Trophoblast cell (in vitro differentiated cells and primary cell): ENCODE measurements at regions not wholly inside any gene's neighbourhood (a gene's known extent, or its start where the extent isn't known, plus 50 kb on each side); places are given as distances from the start of the nearest gene placed in this dataset.
A peak's percentile ranks its signal among the peaks of the same experiment; 100 is the strongest.

ENCODE experiments used
- DNase-seq, 2 donors: peaks; one replicate each; pipeline ENCODE4 v3.0.0-alpha.2; 2016
- H2AFZ ChIP-seq: 2 replicates; pipeline ENCODE4 v1.6.1; 2013; ENCODE audit warnings: low read length, moderate library complexity, mild to moderate bottlenecking; ENCODE audit not compliant: insufficient read depth, poor library complexity
- H2AK5ac ChIP-seq: 2 replicates; pipeline ENCODE4 v1.6.1; 2013; ENCODE audit warnings: mild to moderate bottlenecking, low read length
- H2BK120ac ChIP-seq: 2 replicates; pipeline ENCODE4 v1.6.1; 2013; ENCODE audit warnings: low read length, mild to moderate bottlenecking, moderate library complexity; ENCODE audit not compliant: insufficient read depth, poor library complexity
- H2BK12ac ChIP-seq: 2 replicates; pipeline ENCODE4 v1.6.1; 2013; ENCODE audit warnings: mild to moderate bottlenecking, low read length, moderate library complexity
- H2BK5ac ChIP-seq: 2 replicates; pipeline ENCODE4 v1.6.1; 2013; ENCODE audit warnings: low read length, low read depth, moderate library complexity, mild to moderate bottlenecking; ENCODE audit not compliant: poor library complexity
- H3K14ac ChIP-seq: 2 replicates; pipeline ENCODE4 v1.6.1; 2013; ENCODE audit warnings: mild to moderate bottlenecking, low read length
- H3K18ac ChIP-seq: 2 replicates; pipeline ENCODE4 v1.6.1; 2013; ENCODE audit warnings: mild to moderate bottlenecking, low read length
- H3K23ac ChIP-seq: 2 replicates; pipeline ENCODE4 v1.6.1; 2013; ENCODE audit warnings: low read length
- H3K27ac ChIP-seq: 2 replicates; pipeline ENCODE4 v1.5.1; 2013; ENCODE audit warnings: low read depth, mild to moderate bottlenecking, inconsistent platforms, low read length, moderate library complexity
- H3K27me3 ChIP-seq: 2 replicates; pipeline ENCODE4 v1.6.1; 2013; ENCODE audit warnings: inconsistent platforms, mild to moderate bottlenecking, low read length, moderate library complexity; ENCODE audit not compliant: insufficient read depth
- H3K36me3 ChIP-seq, 2 experiments: 1 replicate in 1 of 2; 2 replicates in 1 of 2; pipeline ENCODE4 v1.6.1; 2013; ENCODE audit warnings: low read length in 2 of 2, mild to moderate bottlenecking in 2 of 2, moderate library complexity in 1 of 2; ENCODE audit not compliant: insufficient read depth in 2 of 2, control insufficient read depth in 1 of 2
- H3K4ac ChIP-seq: 2 replicates; pipeline ENCODE4 v1.6.1; 2013; ENCODE audit warnings: low read depth, mild to moderate bottlenecking, low read length, moderate library complexity
- H3K4me1 ChIP-seq, 2 experiments: 1 replicate in 1 of 2; 2 replicates in 1 of 2; pipeline ENCODE4 v1.6.1; 2013; ENCODE audit warnings: low read length in 2 of 2, mild to moderate bottlenecking in 2 of 2, moderate library complexity in 1 of 2; ENCODE audit not compliant: insufficient read depth in 2 of 2, control insufficient read depth in 1 of 2
- H3K4me2 ChIP-seq: 2 replicates; pipeline ENCODE4 v1.6.1; 2013; ENCODE audit warnings: inconsistent platforms, mild to moderate bottlenecking, low read length, moderate library complexity
- H3K4me3 ChIP-seq: 2 replicates; pipeline ENCODE4 v1.5.1; 2013; ENCODE audit warnings: mild to moderate bottlenecking, low read depth, low read length, inconsistent platforms
- H3K79me1 ChIP-seq: one replicate; pipeline ENCODE4 v1.6.1; 2013; ENCODE audit warnings: low read length
- H3K79me2 ChIP-seq: 2 replicates; pipeline ENCODE4 v1.6.1; 2013; ENCODE audit warnings: low read length, mild to moderate bottlenecking; ENCODE audit not compliant: control insufficient read depth, insufficient read depth, poor library complexity
- H3K9ac ChIP-seq: 2 replicates; pipeline ENCODE4 v1.6.1; 2013; ENCODE audit warnings: mild to moderate bottlenecking, low read length
- H3K9me3 ChIP-seq: 2 replicates; pipeline ENCODE4 v1.6.1; 2013; ENCODE audit warnings: low read depth, mild to moderate bottlenecking, control low read depth, inconsistent platforms, low read length; ENCODE audit not compliant: insufficient read depth
- H4K12ac ChIP-seq: 2 replicates; pipeline ENCODE4 v1.6.1; 2013; ENCODE audit warnings: low read depth, mild to moderate bottlenecking, low read length, moderate library complexity
- H4K8ac ChIP-seq: 2 replicates; pipeline ENCODE4 v1.6.1; 2013; ENCODE audit warnings: low read depth, mild to moderate bottlenecking, low read length, moderate library complexity
- H4K91ac ChIP-seq: one replicate; pipeline ENCODE4 v1.6.1; 2013; ENCODE audit warnings: low read depth, mild to moderate bottlenecking, low read length, moderate library complexity
- WGBS: extraction: QIAGEN DNeasy Blood & Tissue Kit; methylation state at CpG from one replicate; pipeline ENCODE4 v1.1.7; 2013; ENCODE audit warnings: missing lambda C conversion rate; ENCODE audit not compliant: insufficient read length, insufficient coverage; ENCODE audit errors: extremely low coverage; 5-methylcytosine and 5-hydroxymethylcytosine counted together

DNA sequence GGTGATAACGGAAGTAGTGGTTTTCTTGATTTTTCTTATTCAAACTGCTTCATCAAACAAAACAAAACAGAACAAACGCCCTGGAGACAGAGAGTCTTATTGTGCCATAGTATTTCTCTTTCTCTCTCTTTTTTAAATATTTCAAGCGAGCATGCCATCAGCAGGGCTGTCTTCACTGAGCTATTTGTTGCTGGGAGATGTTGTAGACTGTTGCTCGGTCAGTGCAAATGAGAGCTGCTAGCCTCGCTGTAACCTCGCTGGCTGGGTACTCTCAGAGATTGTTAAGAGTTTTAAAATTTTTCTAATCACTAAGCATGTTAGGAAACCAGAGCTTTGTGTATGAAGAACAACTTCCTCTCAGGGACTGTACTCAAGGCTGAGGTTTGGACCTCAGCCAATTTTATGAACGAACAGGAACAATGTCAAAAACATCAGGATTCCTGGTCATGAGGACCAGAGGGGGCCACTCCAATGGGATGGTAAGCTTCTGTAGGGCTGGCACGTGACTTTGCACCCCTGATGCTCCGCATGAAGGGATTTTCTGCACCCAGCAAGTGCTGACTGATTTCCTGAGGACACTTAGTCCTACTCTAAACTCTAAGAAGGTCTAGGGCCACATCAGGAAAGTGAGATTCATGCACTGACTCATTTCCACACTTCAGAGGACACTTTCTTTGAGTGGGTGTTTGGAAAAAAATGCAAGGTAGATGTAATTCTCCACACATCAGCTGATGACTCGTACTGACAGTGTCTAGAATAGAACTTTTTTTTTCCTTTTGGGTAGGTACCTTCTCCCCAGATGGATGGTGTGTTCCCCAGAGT is 59.8 kb upstream of the IL1R1 start:
- peak; percentile 72 to 86 for DNase-seq
- Histone ChIP-seq H3K79me1 (peaks cover 3% of the 10 kb centered on the region), H4K91ac (no peak overlapping the region), H3K27me3 (no peaks in the 10 kb centered on the region), H3K18ac (no peak overlapping the region), H3K14ac (peak overlapping the region; percentile 39), H3K4me2 (no peak overlapping the region), H3K4me3 (no peak overlapping the region), H3K4me1 (peaks cover 0 to 2% of the 10 kb centered on the region in 2 experiments), H3K27ac (no peak overlapping the region), H2AK5ac (no peak overlapping the region), H3K79me2 (no peaks in the 10 kb centered on the region), H4K12ac (no peak overlapping the region), H2BK5ac (no peak overlapping the region), H3K9me3 (peaks cover 1% of the 10 kb centered on the region), H3K23ac (no peak overlapping the region), H2BK120ac (no peak overlapping the region), H3K36me3 (no peaks in the 10 kb centered on the region), H3K4ac (no peak overlapping the region), H4K8ac (no peak overlapping the region), H2BK12ac (peak overlapping the region; percentile 66), H3K9ac (no peak overlapping the region), H2AFZ (no peak overlapping the region)
- WGBS = no CpG with 5 or more reads among the region's 10 CpGs

DNA sequence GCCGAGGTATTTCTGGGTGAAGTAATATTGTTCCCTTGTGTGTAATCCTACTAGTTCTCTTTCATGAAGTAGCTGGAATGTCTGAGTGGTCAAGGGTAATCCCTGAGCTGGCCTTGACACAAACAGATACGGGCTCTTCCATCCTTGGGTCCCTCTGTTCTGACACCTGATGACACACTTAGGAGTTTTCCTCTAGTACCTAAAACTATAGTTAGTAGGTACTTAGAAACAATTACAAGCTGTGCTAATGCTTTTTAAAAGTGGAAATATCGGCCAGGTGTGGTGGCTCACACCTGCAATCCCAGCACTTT is 59.2 kb upstream of the IL1R1 start:
- H3K4me1 ChIP-seq = peaks cover 0 to 2% of the 10 kb centered on the region in 2 experiments
- no peak overlapping the region for H3K4me2 ChIP-seq
- H3K4me3 ChIP-seq = no peak overlapping the region
- H3K4ac ChIP-seq = no peak overlapping the region
- H3K23ac ChIP-seq = no peak overlapping the region
- H3K14ac ChIP-seq = no peak overlapping the region
- H2AK5ac ChIP-seq = no peak overlapping the region
- H3K9me3 ChIP-seq = peaks cover 1% of the 10 kb centered on the region
- H2BK5ac ChIP-seq = no peak overlapping the region
- no peak overlapping the region for H4K12ac ChIP-seq
- H3K27ac ChIP-seq = no peak overlapping the region
- H3K79me2 ChIP-seq = no peaks in the 10 kb centered on the region
- peak in 1 of 2 donors; percentile 60 for DNase-seq
- H4K8ac ChIP-seq = no peak overlapping the region
- H3K27me3 ChIP-seq = no peaks in the 10 kb centered on the region
- H3K9ac ChIP-seq = no peak overlapping the region
- no peak overlapping the region for H3K18ac ChIP-seq
- no peak overlapping the region for H2BK120ac ChIP-seq
- H2AFZ ChIP-seq = no peak overlapping the region
- H3K79me1 ChIP-seq = peaks cover 3% of the 10 kb centered on the region
- no peaks in the 10 kb centered on the region for H3K36me3 ChIP-seq
- H2BK12ac ChIP-seq = no peak overlapping the region
- WGBS = no CpG with 5 or more reads among the region's 3 CpGs
- H4K91ac ChIP-seq = no peak overlapping the region

- H3K79me2 ChIP-seq = no peaks in the 10 kb centered on the region
- H2BK12ac ChIP-seq = no peak overlapping the region
- peaks cover 3% of the 10 kb centered on the region for H3K79me1 ChIP-seq
- H3K23ac ChIP-seq = no peak overlapping the region
- no peaks in the 10 kb centered on the region for H3K27me3 ChIP-seq
- no peak overlapping the region for H4K8ac ChIP-seq
- WGBS = no CpG with 5 or more reads among the region's 2 CpGs
- H3K36me3 ChIP-seq = no peaks in the 10 kb centered on the region
- peaks cover 1% of the 10 kb centered on the region for H3K9me3 ChIP-seq
- no peak overlapping the region for H3K4me3 ChIP-seq
- H3K14ac ChIP-seq = no peak overlapping the region
- peak in 1 of 2 donors; percentile 58 for DNase-seq
- H4K12ac ChIP-seq = no peak overlapping the region
- no peak overlapping the region for H3K18ac ChIP-seq
- no peak overlapping the region for H3K27ac ChIP-seq
- H3K9ac ChIP-seq = no peak overlapping the region
- H3K4ac ChIP-seq = no peak overlapping the region
- H2AFZ ChIP-seq = no peak overlapping the region
- H4K91ac ChIP-seq = no peak overlapping the region
- H3K4me1 ChIP-seq = peaks cover 0 to 2% of the 10 kb centered on the region in 2 experiments
- H3K4me2 ChIP-seq = no peak overlapping the region
- H2BK120ac ChIP-seq = no peak overlapping the region
- no peak overlapping the region for H2BK5ac ChIP-seq
- H2AK5ac ChIP-seq = no peak overlapping the region
Observed at GRCh38 chr2:102084651-102085050, 57.9 kb upstream of the IL1R1 start.

- no CpG with 5 or more reads among the region's 1 CpG for WGBS
Observed at GRCh38 chr2:102085238-102085637, 57.3 kb upstream of the IL1R1 start.

More at GRCh38 chr2:102085238-102085637, 57.3 kb upstream of the IL1R1 start:
- H3K23ac ChIP-seq = no peak overlapping the region
- no peak overlapping the region for H4K12ac ChIP-seq
- no peak for DNase-seq
- no peak overlapping the region for H3K14ac ChIP-seq
- no peaks in the 10 kb centered on the region for H3K79me2 ChIP-seq
- H3K27me3 ChIP-seq = no peaks in the 10 kb centered on the region
- no peaks in the 10 kb centered on the region for H3K36me3 ChIP-seq
- H2BK12ac ChIP-seq = no peak overlapping the region
- peaks cover 0 to 2% of the 10 kb centered on the region in 2 experiments for H3K4me1 ChIP-seq
- no peak overlapping the region for H3K4ac ChIP-seq
- H3K79me1 ChIP-seq = peaks cover 3% of the 10 kb centered on the region
- H4K91ac ChIP-seq = no peak overlapping the region
- no peak overlapping the region for H3K4me3 ChIP-seq
- H4K8ac ChIP-seq = no peak overlapping the region
- H2AFZ ChIP-seq = no peak overlapping the region
- no peak overlapping the region for H2AK5ac ChIP-seq
- H3K9me3 ChIP-seq = peaks cover 1% of the 10 kb centered on the region
- H3K27ac ChIP-seq = no peak overlapping the region
- no peak overlapping the region for H3K4me2 ChIP-seq
- no peak overlapping the region for H3K9ac ChIP-seq
- no peak overlapping the region for H2BK5ac ChIP-seq
- H3K18ac ChIP-seq = no peak overlapping the region
- no peak overlapping the region for H2BK120ac ChIP-seq
